ENCODE measurements at regions not wholly inside any gene's neighbourhood (a gene's known extent, or its start where the extent isn't known, plus 50 kb on each side); places are given as distances from the start of the nearest gene placed in this dataset.

DNA sequence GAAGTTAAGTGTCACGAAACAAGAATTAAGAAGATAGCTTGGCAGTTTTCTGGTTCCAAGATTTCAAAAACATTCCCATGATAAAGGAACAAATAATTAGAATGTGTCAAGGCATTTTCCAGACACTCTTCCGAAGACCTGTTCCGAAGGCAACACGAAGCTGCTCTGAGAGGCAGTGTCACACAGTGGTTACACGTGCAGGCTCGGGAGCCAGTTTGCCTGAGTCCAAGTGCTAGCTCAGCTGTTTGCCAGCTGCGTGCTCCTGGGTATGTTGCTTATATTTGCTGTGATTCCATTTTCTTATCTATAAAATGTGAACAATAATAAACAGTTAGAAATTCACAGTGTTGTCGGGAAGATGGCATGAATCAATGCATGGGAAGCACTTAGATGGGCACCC is 217.9 kb upstream of the GRIP1 start:
- TF ChIP-seq, protein P1, sequence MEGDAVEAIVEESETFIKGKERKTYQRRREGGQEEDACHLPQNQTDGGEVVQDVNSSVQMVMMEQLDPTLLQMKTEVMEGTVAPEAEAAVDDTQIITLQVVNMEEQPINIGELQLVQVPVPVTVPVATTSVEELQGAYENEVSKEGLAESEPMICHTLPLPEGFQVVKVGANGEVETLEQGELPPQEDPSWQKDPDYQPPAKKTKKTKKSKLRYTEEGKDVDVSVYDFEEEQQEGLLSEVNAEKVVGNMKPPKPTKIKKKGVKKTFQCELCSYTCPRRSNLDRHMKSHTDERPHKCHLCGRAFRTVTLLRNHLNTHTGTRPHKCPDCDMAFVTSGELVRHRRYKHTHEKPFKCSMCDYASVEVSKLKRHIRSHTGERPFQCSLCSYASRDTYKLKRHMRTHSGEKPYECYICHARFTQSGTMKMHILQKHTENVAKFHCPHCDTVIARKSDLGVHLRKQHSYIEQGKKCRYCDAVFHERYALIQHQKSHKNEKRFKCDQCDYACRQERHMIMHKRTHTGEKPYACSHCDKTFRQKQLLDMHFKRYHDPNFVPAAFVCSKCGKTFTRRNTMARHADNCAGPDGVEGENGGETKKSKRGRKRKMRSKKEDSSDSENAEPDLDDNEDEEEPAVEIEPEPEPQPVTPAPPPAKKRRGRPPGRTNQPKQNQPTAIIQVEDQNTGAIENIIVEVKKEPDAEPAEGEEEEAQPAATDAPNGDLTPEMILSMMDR (conservative IDR thresholded peaks at IDR 0.05; ENCODE audit: low read length), result no peak
- TF ChIP-seq EZH2phosphoT487 (IDR thresholded peaks at IDR 0.05; ENCODE audit: borderline replicate concordance), result no peak

All from Loucy (cell line).